ENCODE measurements at regions not wholly inside any gene's neighbourhood (a gene's known extent, or its start where the extent isn't known, plus 50 kb on each side); places are given as distances from the start of the nearest gene placed in this dataset.

DNA sequence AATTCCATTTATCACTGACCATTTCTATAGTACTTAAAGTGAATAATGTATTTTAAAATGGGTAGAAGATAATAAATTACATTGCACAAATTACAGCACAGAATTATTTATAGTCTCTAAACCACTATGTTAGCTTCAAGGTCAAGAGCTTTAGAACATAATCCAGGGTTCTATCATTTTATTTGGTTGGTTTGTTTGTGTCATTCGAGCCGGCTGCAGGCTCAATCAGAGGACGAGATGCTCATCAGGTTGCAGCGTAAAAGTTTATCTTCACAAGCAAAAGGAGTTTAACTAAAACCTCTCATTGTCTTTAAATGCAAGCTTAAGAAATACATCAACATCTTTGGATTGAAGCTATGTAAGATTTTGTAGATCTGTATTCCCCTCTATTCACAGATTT lies 523.8 kb downstream of the EFNA5 start:
- no peak for DNase-seq (ENCODE audit: low spot score)

DNA sequence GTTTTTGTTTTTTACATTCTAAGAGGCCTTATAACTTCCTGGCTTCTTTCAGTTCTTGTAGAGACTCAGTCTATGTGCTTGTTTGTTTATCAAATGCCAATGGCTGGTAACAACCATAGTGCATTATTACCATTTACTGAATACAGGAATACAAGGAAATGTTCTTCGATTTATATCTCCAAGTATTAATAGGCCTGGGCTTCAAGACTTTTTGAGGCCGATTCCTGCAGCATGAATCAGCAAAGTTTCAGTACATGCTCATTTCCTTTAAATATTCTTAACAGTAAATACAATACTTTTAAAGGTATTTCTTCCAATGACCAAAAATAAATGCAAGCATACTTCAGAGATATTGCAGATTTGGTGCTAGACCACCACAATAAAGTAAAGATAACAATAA lies 535.3 kb downstream of the EFNA5 start:
- DNase-seq (ENCODE audit: low spot score), result no peak

DNA sequence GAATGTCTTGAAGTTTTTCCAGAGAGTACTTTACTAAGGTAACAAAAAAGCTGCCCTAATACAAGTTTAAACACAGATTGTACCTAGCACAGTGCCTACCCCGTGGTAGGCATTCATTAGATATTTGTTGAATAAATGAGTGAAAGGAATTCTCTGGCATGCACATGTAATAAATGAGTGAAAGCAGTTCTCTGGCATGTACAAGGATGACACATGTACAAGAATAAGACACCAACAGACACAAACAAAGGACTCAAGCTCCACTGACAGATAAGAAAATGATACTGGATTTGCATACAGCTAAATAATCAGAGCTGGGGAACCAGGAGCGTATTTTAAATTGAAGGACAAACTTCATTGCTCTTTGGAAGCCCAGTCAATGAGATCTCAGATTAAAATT lies 535.8 kb downstream of the EFNA5 start:
- no peak for DNase-seq (ENCODE audit: low spot score)

DNA sequence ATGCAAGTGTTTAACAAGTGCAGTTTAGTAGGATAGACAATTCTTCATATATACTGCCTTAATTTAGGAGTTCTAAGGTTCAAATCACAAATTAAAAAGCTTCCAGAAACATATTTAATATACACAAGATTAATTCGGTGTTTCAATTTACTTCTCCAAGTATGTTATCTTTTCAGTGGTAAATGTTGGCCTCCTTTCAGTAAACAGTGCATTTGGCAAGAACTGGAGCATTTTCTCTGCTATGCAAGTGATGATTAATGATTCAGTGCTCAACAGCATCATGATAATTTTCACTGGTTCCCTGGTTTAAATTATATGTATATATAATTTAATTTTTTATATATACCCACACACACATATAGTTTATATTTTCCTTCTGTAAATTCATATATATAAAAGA lies 541.7 kb downstream of the EFNA5 start:
- DNase-seq (ENCODE audit: low spot score), result no peak

DNA sequence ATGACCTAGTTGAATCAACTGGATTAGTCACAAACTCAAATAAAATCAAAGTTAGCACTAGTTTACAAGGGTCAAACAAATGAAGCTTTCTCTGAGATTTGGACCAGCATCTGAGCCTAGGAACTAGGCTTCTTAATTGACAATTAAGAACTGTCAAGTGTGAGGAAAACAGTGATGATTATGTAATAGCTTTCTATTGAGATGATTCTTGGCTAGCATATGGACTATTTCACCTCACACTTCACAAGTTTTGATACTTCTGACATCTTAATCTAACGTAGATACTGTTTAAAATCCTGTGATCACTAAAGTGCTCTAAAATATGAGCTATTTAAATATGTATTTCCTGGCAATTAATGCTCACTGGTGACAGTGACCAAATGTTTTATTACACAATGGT lies 542.9 kb downstream of the EFNA5 start:
- DNase-seq (ENCODE audit: low spot score), result no peak

DNA sequence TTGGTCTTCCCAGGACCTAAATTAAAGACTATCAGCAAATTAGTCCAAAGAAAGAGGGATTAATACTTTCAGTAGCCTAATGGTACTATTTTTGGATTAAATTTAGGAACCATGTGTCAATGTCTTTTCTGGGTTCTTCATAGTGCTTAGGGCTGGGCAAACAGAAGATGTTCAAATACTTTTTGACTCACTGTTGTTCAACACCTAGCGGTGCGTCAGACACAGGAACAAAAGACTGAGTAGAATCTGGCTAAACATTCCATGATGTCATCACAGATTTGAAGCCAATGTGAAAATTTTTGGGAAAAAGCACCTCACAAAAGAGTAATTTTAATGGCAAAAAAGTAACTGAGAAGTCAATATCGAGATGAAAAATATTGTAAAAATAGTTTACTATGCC lies 544.4 kb downstream of the EFNA5 start:
- DNase-seq (ENCODE audit: low spot score), result no peak

DNA sequence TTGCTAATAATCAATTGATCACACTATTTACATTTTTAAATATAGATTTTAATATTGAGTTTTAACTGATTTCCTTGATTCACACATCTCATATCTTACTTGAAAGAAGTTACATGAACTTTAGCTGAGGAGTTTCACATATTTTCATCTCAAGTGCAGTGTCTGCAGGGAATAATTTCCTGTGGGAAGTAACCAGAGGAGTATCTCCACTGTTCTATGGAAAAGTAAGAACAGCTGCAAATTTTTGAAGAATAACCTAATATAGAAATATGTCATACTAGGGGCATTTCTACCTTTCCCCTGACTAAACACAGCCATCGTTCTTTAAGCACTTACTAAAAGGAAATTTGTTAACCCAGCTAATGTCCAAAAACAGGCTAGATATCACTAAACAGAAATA lies 546.4 kb downstream of the EFNA5 start:
- no peak for DNase-seq (ENCODE audit: low spot score)

DNA sequence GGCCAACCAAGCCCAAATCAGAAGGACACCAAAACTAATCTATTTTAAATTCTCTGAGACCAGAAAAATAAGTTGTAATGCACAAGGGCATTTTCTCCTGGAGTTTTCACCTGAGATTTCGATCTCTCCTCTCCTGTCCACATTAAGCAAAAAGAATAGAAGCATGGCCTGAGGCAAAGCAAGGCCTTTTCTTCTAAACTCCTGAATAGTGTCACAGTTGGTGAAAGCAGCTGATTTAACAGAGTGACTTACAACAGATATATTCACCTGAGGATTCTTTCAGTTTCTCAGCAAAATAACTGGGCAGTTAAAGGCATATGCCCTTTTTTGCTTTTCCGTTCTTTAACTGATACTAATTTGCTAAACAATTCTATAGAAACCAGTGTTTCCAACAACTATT lies 547.7 kb downstream of the EFNA5 start:
- no peak for DNase-seq (ENCODE audit: low spot score)

DNA sequence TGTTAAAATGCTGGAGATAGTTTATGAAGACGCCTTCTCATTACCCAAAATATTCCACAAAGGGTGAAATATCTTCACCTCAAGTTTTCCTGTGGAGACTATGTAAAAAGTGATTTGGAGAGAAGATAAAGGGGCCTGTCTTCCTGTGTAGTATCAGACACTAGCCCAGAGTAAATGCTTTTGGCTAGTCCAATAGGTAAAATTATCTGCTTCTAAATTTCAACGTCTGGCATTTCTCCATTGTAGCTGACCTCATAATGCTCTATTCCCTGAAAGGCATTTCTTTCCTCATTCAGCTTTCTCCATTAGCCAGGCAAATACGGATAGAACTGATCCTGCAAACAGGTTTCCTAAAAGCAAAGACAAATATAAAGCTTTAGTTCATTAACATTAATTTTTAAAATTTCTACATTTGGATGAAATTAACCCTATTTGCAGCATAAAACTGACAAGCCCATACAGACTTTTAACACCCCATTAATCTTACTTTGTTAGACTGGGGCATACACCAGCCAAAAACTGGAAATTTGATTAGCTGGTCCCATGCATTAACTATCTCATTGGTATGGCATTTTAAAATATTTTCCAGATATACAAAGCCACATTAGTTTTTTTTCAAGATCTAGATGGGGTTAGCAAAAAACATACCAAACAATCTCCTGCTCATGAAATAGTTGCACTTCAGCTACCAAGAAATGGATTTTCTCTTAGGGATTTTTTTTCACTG lies 548.8 kb downstream of the EFNA5 start:
- DNase-seq (ENCODE audit: low spot score), result no peak

DNA sequence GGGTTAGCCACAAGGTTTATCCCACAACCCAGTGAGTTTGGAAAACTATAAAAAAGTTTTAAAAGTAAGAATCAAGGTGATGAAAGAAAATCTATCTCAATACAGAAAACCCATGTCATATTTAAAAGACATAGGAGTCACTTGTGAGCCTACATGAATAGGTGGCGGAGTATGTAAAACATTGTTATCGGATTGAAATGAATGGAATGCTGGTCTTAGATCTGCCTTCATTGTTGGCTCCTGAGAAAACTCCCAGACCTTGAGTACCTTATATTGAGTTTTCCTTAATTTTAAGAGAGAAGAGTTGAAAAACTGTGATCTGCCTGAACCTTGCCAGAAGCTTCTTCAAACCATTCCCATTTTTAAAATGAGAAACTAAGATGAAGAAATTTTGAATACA lies 551.1 kb downstream of the EFNA5 start:
- no peak for DNase-seq (ENCODE audit: low spot score)

DNA sequence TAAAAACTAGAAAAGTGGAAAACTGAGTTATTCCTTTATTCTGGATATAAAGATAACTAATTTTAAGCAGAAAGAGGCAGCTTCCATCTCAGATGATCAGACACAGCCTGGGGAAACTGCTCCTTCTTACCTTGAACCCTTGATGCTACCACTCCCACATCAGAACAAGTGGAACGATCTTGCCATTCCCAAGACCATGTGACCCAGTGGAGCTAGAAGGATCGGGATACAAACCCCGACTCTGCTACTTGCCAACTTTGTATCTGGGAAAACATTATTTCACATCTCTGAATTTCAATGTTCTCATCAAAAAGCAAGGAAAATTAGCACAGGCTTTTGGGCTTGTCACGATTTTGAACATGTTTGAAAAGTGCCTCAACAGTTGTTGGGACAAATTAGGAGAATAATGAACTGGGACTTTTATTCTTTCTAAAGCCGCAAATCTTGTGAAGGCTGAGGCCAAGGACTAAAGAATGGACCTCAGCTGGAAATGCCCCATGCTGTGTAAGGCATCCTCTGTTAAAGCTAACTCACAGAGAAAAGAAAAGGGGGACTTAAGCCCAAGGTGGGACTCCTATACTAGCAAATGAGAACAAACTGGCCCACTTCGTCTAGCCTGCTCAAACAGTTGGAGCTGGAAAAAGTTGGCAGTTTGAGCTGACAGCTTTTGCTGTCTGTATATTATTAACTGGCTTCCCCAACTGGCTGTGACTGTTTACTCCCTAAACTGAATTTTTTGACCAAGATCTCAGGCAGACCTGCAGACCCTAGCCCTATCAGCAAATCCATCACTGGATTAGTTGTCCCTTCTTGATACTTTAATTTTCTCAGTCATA lies 552.3 kb downstream of the EFNA5 start:
- DNase-seq (ENCODE audit: low spot score), result no peak

DNA sequence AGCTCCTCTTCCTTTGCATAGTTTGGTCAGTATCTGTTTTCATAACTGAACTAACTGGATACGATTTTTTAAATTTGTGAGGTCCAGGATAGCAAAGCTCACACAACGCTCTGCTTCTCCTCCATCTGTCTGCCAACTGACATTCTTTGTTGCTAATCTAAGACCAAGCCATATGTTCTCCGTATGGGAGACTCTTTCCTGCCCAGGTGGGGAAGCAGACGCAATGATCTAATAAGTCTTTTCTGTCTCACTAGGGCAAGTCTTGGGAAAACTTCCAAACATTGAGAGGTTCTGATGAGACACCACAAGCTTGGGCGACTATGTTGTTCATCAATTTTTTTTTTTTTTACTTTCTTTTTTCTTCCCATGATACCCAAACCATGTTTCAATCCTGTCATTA lies 558.5 kb downstream of the EFNA5 start:
- DNase-seq (ENCODE audit: low spot score), result no peak

DNA sequence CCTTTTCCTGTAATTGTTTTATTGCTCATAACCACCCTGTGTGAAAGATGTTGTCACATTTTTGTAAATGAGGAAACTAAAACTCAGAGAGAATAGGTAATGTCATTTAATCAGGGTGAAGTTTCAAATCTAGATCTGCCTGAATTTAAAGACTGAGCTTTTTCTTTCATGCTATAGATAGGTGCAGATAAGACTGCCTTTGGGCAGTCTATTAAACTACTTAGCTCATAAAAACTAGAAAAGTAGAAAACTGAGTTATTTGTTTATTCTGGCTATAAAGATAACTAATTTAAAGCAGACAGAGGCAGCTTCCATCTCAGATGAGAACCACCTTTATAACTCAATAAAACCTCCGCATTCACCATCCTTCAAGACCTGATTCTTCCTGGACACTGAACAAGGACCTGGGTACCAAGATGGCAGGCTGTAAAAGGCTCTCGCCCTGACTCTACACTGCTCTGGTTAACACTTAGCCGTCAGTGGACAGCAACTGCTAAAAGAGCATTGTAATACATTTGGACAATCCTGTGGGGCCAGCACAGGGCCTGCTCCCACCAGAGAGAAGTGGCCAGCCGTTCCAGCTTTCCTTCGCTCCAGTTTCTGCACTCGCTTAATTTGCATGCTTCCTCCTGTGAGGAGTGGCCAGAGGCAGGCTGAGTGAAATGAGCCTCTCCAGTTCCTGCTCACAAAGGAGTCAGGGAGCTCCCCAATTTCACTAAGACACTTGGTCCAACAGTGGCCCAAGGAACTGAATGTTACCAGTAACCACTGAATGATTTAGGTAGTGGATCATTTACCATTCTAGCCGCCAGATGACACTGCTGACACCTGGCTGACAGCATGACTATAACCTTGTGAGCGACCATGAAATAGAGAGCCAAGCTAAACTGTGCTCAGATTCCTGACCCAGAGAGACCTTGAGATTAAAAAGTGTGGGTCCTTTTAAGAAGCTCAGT lies 566.4 kb downstream of the EFNA5 start:
- DNase-seq (ENCODE audit: low spot score), result no peak

DNA sequence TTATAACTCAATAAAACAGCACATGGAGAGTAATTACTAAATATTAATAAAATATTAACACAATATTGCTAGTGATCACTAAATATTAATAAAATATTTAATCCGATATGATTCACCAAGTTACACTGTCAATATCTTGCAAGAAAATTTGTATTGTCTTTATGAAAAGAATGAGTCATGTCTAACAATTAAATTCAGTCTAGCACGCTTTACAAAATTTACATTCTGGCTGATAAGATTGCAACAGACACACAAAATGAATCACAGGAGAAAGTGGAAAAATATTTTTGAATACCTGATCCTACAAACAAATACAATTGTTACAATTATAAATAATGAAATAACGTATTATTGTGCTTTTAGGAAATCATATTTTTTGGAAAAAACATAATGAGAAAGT lies 567.2 kb downstream of the EFNA5 start:
- no peak for DNase-seq (ENCODE audit: low spot score)

DNA sequence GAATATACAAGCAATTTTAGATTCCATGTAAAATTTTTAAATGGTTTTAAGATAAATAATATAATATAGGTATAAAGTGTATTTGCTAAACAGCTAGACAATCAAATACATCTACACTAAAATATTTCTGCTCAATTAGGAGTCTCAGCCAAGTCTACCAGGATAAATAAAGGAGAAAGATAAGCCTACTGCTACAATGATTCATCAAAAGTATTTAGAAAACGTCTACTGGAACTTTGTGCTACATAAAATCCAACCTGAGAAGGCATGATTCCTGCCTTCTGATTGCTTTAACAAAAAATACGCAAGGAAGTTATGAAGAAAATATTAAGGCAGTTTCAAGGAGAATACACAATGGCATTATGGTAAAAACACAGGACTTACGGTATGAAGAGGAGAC lies 570.6 kb downstream of the EFNA5 start:
- DNase-seq (ENCODE audit: low spot score), result no peak

DNA sequence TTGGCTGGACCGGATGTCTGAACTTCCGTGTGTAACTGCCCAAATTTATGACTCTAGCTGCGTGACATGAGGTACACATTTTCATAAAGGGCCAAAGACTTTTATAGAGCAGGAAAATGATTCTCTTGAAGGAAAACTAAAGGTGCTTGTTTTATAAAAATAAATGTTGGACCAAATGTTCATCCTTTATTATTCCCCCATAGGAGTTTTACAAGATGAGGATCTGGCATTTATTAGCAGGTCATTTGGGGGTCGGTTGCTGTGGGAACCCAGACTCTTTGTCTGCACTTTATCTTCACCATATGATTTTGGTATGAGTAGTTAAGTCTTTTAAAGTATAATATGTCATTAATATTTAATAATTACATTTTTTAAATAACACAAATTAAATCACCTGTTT lies 571.2 kb downstream of the EFNA5 start:
- no peak for DNase-seq (ENCODE audit: low spot score)

DNA sequence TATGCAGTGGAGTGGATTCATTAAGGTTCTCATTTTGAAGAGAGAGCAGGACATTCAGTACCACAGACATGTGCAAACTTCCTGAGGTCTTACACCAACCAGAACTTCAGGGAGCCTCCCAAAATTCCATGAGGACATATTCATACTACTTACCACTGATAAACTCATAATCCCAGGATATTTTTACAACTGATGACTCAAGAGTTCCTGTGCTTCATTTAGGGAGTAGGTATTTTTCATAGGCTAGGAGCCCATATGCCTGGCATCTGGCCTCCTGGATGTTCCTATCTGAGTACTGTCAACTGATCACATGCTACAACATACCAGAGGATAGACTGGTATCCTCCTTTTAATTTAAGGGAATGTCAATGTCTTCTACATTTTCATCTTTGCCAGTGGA lies 578.0 kb downstream of the EFNA5 start:
- no peak for DNase-seq (ENCODE audit: low spot score)

DNA sequence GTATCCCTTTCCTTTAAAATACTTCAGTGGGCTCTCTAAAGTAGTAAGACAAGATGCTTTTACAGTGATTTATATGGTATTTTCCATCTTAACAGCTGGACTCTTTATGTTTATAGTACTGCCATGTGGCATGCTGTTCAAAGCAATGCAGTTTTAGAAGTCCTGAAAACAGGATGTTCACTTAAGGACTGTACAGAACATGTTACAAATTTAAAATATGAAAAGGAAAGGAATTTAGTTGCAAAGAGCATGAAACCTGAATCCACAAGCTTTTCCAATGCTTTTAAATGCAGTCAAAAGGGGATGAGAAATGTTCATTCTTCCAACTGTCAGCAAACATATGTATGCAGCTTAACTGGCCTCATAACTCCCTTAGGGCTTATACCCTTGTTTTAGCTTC lies 580.2 kb downstream of the EFNA5 start:
- no peak for DNase-seq (ENCODE audit: low spot score)

DNA sequence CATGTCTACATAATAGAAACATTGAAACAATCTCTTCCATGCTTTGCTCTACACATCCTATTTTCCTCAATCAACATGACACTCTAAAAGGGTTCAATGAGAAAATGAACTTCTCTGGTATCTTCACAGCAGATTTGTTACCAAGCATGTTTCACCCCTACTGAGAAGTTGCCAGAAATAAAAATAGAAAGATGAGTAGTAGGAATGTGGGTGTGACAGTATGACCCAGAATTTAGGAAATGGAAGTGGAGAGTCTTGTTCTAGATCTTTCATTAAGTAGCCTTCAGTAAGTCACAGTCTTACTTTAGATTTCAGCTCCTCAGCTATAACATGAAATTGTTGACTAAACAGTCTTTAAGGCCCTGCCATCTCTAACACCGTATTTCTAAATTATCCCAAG lies 581.8 kb downstream of the EFNA5 start:
- DNase-seq (ENCODE audit: low spot score), result no peak

DNA sequence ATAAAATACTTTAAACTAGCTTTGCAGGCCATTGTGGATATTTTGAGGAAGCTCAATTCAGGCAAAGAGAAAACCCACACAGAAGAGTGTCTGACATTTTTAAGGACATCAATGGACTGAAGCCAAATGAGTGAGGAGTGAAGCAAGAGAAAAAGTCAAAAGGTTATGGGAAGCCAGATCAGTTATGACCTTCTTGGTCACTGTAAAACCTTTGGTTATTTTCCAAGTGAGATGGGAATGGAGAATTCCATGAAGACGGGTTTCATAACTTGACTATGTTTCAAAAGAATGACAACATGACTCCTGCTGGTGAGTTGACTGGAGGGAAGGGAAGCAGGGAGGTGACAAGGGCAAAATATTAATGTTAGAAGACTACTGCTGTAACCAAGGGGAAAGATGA lies 585.2 kb downstream of the EFNA5 start:
- no peak for DNase-seq (ENCODE audit: low spot score)

DNA sequence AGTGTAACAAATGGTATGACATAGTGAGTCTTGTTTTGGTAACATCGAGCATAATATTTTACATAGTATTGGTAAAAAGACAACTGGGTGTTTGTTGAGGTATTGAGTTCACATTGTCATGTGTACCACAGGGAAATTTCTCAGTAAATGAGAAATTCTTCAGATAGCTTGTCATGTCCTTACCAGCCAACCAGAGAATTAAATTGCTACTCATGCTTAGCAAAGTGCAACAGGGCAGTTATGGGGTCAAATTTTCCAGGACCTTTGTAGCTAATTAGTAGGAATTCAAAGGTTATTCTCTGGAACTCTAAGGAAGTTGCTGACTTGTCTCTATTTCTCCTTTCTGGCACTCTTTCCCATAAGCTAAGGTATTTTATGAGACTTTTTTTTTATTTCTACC lies 595.7 kb downstream of the EFNA5 start:
- no peak for DNase-seq (ENCODE audit: low spot score)

DNA sequence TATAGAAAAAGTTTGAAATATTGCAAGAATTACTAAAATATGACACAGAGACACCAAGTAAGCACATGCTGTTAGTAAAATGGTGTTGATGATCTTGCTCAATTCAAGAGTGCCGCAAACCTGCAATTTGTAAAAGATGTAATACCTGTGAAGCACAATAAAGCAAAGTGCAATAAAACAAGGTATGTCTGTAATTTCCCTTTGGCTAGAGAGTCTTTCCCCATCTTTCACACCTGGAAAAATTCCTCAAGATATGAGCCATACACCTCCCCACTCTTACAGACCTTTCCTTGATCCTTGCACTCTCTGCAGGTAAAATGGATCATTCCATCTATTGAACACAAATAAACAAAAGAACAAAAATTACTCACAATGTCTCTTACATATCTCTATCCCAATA lies 597.8 kb downstream of the EFNA5 start:
- no peak for DNase-seq (ENCODE audit: low spot score)

DNA sequence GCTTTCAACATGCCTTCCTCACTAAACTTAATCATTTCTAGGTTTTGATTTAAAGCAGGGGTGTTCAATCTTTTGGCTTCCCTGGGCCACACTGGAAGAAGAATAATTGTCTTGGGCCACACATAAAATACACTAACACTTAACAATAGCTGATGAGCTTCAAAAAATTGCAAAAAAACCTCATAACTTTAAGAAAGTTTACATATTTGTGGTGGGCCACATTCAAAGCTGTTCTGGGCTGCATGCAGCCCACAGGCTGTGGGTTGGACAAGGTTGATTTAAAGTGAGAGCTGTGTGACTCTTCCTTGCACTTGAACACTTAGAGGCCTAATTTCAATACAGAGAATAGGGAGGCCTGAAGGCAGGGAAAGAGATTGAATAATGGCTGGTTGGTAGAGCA lies 598.3 kb downstream of the EFNA5 start:
- DNase-seq (ENCODE audit: low spot score), result no peak
